ENCODE measurements at regions not wholly inside any gene's neighbourhood (a gene's known extent, or its start where the extent isn't known, plus 50 kb on each side); places are given as distances from the start of the nearest gene placed in this dataset.

DNA sequence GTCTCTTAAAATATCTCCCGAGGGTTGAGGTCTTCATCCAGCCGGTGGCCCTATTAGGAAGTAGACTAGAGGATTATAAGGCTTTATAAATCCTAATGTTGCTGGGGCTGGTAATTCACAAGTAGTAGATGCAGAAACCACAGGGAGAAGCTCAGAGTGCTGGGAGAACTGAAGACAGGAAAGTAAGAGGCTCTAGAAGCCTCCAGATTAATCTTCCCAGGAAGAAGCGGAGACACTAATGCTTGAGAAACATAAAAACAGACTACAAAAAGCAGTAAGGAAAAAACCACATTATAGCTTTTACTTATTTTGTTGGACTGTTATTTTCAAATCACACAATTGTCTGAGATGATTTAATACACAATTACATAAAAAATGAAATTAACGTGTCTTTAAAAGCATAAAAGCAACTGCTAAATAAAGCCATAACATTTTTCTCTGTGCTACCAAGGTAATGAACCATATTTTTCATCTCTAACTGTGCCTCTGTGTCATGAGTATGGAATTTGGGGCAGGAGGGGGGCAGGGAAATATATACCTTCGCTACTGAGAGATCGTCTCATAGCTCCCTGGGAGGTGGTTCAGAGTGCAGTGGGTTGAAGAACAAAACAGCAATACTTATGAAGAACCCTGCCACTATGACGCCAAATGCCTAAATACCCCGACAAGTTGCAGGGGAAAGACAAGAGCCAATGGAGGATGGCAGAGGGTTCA, 806.2 kb upstream of the WWC1 start:
- DNase-seq (ENCODE audit: low spot score): no peak

DNA sequence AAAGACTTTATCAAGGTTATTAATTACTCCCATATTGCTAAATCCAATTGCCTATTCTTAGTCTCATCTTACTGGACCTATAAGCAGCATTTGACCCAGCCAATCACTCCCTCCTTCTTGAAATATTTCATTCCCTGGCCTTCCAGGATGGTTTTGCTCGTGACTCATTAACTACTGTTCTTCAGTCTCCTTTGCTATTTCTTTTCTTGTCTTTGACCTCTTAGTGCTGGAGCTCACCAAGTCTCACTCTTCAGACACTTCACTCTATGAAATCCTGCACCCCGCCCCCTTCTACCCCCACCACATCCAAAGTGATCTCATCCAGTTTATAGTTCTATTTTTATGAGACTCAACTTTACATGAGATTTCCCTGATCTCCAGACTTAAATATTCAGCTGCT, 803.1 kb upstream of the WWC1 start:
- DNase-seq (ENCODE audit: low spot score): no peak

DNA sequence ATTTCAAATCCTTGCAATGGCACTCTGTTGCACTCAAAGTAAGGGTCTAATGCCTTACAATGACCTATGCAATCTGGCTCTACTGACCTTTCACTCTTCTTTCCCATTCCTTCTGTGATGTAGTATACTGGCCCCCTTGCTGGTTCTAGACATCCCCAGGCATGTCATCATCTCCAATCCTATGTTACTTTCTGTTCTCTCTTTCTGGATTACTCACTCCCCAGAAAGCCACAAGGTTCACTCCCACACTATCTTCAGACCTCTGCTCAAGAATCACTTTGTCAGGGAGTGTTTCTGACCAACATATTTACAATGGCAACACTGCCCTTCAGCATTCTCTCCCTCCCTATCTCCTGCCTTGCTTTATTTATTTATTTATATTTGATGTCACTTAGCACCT, 802.2 kb upstream of the WWC1 start:
- DNase-seq (ENCODE audit: low spot score): no peak

DNA sequence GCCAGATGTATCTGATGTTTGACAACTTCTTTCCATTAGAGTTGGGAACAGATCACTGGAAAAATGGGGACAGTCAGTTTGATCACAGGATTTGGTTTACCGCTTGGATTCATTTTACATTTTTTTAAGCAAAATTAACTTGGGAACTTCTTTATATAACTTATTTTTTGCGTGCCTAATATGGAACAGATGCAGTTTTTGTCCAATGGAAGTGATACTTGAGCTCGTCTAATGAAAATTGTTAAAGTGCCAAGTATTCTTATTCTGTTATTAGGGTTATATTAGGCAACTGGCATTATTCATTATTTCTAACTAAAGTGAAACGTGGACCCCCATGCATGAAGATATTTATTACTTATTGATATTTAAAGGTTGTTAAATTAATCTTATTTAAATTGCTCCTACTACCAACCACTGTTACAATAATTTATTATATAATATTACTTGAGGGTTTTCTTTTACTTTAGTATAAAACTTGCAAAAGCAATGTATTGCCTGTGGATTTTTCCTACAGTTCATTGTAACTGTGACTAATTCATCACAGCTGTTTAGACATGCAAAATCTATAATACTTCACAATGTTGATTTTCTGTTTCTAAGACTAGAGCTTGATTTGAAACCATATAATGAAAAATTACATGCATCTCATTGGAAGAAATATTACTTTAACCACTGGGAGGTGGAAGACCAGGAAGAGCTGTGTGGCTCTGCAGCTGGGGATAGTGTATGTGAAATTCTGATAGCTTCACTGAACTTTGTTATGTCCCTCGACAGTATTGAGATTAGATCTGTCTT, 787.3 kb upstream of the WWC1 start:
- peak; percentile 4 for DNase-seq (ENCODE audit: low spot score)

DNA sequence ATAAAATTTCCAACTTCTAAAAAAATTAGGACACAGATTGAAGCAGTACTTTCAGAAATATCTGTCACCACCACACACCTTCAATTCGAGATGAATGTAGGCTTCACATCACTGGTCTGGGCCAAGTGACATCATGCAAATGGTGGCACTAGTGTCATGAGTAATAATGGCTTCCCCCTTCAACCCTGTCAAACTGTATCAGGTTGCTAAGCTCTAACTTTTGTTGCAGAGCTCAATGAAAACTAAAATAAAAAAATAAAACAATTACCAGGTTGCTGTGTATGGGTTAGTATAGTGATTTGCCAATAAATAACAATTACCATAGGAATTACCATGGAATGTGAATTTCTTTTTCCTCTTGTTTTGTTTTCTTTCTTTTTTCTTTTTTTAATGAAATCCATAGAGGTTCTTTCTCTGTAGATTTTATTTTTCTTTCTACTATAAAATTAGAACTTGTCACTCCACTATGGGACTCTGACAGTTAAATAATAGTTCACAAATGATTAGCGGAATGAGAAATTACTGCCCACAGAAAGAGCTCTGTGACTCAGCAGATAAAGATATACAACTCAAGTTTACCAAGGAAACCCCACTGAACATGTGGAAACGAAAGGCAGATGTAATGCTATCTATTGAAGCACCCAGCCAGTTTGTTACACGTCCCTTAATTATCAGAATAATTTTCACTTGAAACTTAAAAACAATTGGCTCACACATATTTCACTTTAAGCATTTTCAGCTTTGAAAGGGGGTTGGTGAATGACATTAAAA, 783.8 kb upstream of the WWC1 start:
- DNase-seq (ENCODE audit: low spot score): no peak

DNA sequence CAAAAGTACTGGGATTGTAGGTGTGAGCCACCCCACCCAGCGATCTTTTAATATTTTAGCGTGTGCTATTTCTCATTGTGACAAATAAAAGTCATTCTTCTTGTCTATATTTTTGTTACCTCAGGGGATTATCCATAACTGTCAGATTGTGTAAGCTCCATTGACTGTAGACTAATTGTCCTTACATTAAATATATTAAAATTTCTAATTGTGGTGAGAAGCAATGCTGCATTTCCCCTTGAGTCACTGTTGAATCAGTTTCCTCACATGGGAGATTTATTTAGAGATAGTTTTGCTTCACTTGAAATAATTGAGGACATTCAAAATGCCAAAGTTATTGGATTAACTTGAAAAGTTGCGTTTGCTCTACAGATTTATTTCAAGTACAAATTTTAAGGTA, 782.4 kb upstream of the WWC1 start:
- no peak for DNase-seq (ENCODE audit: low spot score)

DNA sequence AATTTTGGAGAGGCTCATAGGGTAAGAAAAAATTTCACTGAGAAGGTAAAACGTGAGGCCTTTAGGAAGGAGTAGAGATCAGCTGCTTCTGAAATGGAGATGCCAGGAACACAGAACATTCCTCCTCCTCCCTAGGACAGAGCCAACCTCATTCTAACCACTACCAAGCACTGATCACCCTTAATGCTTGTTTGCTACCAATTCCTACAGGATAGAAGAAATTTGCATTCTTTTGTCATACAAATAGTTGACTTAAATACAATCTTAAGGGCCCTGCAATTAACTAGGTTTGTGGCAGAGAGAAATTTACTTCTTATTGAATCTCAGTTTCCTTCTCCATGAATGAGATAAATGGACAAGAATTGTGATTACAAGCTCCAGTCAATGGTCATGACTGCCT, 780.2 kb upstream of the WWC1 start:
- no peak for DNase-seq (ENCODE audit: low spot score)

DNA sequence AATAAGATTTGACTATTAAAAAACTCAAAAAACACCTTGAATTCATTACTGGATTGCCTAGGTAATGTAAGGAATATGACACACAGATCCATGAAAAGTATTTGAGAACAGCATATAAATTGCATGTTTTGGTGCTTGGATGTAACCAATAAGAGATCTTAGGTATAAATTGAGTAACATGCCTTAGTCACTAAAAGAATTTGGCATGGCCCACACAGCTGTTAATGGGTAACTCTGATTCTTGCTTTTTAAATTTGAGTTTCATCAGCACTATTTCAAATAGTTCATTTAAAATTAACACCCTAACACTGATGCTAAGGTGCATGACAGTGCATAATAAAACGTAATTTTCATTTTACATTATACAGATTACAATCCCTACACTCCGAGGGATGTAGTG, 779.3 kb upstream of the WWC1 start:
- DNase-seq (ENCODE audit: low spot score): no peak

DNA sequence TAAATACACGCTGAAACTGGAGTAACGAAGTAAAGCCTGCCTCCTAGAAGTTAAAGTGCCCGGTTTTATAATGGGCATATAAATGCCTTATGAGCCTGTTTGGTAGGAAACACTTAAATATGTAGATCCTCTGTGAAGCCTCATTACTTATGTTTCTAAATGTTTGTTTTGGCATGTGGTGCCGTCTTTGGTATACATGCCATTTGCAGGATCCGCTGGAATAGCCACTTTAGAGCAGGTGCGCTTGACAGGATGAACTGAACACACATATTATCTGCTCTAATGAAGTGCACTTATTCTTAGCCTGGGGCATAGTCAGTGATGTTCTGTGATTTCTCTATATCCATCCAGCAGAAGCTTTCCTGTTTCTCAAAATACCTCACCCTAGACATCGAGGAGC, 778.1 kb upstream of the WWC1 start:
- DNase-seq (ENCODE audit: low spot score): no peak

DNA sequence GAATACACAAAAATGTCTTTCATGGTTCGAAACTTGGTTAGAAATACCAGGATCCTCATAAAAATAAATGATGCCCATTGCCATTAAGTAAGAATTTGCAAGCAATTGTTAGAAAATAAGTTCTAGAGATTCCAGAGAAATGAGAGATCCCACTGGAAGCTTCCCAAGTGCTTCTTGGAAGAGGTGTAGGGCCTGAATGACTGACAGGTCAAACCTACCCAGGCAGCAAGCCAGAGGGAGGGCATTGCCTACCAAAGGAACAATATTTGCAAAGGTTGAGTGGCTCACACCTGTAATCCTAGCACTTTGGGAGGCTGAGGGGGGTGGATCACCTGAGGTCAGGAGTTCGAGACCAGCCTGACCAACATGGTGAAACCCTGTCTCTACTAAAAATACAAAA, 777.0 kb upstream of the WWC1 start:
- DNase-seq (ENCODE audit: low spot score): no peak

DNA sequence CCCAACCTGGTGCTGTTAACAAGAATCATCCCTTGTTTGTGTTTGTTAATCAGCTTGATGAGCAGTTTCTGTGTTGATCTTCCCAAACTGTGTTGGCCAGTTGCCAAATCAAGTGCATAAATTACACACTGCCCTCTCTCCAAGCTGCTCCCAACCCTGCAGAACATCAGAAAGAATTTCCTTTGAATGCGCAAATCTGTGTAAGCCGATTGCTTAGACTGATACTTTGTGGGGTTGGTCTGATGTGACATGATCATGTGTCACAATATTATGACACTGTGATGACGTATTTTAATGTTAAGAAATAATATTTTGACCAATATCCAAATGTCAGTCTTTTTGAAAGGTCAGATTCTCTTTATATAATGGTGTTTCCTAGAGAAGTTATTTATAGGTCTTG, 766.4 kb upstream of the WWC1 start:
- DNase-seq (ENCODE audit: low spot score): no peak

DNA sequence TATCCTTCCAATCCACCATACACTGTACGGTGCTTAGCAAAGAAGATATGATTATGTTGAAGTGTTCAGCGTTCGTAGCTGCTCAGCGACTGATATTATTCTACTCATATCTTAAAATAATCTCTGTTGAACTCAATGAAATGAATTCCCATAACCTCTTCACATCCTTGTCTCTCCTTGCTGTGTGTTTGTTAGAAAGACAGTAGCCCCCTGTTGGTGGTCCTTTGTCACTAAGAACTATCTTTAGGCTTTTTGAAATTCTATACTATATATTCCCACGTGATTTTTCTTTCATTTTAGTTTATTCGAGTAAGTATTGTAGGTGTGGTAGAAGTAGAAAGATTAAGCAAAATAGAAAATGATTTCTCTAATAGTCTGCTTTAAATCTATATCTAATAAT, 762.8 kb upstream of the WWC1 start:
- no peak for DNase-seq (ENCODE audit: low spot score)

DNA sequence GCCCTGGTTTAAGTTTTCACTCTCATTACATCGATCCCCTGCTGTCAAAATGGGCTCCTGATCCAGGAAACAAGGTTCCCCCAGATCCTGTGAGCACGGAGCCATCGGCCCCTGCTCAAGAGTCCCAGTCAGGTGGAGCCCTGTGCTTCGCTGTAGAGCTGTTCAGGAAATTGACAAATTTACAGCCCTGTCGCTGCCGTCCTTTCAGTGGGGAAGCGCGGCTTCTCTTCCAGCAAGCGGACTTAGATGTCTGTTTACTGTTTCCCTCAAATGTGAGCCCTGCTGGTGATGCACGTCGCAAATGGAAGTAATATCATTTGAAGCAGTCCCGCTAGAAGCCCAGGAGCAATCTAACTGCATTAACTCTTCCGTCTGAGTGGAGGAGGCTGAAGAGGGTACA, 760.9 kb upstream of the WWC1 start:
- no peak for DNase-seq (ENCODE audit: low spot score)

DNA sequence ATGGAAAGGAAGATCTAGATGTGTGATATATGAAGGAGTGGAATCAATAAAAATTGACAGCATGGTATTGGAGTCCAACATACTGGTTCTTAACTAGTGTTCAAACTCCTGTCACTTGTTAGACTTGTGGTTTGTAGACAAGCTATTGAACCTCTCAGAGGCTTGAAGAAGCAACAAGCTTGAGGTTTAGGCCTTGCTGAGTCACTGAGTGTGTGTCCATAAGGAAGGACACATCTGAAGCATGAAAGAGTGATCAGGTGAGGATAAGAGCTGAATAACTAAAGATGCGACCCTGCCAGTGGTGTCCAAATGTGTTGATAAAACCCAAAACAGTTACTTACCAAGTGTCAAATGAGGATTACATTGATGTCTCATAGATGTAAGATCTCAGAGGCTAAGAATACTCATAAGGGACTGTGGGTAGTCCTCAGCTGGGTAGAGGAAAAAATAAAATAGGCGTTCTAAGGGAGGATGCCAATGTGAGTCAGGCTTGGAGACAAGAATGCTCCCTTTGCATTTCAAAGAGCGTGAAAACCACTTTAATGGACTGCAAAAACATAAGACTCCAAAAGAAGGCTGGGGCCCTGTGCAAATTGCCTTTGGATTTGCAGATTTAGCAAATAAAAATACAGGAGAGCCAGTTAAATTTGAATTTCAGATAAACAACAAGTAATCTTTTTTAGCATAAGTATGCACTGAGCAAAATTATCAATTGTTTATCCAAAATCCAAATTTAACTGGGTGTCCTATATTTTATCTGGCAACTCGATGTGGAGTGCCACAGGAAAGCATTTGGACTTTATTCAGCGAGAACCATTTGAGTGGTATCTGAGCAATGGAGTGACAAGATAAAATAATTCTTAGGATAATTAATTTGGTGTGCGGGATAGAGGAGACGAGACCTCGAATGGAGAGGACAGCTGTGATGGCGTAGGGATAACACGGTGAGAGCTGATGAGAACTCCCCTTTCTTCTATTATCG, 757.3 kb upstream of the WWC1 start:
- no peak for DNase-seq (ENCODE audit: low spot score)

DNA sequence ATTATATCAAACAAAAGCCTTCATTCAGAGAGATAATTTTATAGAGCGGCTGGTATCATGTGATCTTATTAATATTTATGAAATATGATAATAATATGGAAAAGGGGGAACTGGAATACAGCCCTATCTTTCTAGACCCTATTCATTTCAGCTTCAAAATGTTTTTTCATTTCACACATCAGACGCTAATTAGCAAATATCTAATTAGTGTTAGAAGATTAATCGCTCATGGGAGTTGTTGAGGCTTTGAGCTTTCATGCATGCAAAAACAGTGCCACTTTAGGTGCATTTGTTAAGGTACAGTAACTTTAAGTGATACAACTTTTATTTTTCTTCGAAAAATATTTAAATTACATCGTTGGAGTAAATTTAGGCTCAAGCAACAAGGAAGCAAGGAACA, 751.7 kb upstream of the WWC1 start:
- DNase-seq (ENCODE audit: low spot score): no peak

DNA sequence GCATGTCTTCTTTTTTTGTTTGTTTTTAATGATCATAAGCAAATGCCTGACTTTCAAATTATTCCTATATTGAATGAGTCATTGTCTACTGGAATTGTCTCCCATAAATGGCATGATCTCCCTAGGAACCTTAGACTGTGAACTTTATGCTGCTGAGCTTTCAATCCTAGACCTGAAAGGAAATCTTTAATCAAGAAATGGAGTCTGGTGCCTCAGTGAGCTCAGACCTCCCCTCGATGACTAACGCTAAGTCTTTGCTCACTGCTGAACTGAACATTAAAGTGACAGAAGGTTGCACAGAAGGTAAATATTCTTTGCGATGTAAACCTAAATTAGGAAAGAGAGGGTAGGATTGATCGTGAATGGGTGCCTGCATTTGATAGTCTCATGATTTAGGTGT, 745.2 kb upstream of the WWC1 start:
- DNase-seq (ENCODE audit: low spot score): no peak

DNA sequence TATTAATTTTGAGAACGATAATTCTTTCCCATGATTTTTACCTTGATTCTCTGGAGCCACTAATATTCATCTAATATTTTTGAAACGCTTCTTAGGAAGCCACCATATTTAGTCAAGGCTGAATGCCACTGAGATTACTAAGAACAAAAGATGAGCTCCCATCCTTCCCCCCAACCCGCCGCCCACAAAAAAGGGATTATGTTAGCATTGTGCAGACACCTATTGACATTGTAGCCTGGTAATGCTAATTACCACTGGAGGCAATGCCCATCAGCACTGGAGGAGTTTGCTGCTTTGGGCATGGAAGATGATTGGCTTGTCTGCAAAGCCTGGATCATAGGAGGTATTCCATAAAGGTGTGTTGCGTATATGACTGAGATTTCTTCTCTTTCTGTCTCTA, 739.1 kb upstream of the WWC1 start:
- no peak for DNase-seq (ENCODE audit: low spot score)

DNA sequence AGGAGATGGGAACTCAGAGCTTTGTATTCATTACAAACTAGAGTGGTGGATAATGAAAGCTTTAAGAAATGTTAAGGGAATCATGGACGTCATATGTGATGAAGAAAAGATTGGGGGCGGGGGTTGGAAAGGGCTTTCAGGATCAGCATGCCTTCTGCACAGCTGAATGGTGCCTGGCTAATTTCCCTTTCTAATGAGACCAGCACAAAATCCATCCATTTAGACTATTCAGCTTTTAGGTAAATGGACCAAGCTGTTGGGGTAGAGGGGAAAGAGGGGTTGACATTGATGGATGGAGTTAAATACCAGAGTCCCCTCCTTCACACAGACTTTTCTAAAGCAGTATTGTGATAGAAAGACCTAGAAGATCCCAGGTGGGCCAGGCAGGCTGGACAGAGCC, 737.9 kb upstream of the WWC1 start:
- no peak for DNase-seq (ENCODE audit: low spot score)

DNA sequence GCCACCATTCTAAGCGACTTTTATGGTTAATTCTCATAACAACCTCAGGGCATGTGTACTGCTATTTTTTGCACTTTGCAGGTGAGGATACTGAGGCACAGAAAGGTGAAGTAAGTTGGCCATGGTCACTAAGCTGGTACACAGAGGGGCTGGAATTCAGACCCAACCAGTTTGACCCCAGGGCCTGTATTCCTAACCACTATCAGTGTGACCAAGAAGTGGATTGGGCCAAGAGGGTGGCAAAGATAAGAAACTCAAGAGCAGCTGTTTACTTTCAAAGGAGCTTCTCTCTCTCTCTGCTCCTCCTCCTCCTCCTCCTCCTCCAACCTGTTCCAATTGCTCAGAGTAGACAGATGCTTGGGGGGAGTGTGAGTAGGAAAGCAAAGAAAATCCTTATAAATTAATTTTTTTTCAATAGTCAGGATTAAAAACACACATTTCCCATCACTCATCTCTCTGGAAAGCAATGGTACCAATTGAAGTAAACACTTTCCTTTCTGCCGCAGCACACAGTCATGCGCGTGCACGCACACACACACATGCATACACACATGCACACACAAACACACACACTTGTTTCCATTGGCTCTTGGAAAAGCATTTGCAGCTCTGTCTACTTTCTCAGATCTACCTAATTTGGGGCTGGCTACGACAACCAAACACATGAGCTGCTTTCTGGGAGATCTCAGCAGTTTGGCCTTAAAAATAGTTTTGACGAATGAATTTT, 736.7 kb upstream of the WWC1 start:
- no peak for DNase-seq (ENCODE audit: low spot score)

DNA sequence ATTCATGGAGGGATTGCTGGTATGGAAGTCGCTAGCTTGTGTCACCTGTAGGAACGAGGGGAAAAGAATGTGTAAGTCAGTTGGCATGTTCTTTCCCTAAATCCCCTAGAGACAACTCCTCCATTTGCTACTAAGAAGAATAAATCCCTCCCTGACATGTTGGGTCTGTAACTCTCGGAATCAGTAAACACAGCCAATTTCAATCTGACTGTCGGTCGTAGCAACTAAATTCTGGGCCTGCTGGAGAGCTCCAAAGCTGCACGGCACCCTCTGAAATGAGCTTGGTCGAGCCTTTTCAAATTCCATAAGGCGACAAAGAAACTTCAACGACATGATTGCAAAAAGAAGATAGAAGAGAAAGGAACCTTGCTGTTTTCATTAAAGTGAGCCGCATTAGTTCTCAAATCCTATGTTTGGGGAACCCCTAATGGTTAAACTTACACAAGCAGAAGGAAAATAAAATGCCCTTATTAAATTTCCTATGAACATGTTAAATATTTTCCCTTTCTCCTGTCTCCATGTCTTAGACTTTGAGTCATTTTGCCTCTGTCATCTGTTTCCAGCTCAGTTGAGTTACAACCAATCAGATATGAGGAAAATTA, 735.8 kb upstream of the WWC1 start:
- no peak for DNase-seq (ENCODE audit: low spot score)

DNA sequence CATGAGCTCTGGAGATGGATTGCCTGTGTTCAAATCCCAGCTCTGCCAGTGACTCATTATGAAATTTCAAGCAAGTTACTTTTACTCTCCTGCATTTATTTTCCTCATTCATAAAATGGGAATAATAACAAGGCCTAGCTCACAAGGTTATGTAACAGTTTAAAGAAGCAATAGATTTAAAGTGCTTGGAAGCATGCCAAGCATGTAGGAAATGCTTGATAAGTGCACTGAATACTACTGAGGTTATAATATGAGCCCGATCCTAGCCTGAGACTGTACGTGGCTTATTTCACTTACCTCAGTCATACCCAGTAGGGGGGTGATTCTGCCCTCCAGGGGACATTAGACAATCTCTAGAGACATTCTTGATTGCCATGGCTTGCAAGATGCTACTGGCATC, 734.1 kb upstream of the WWC1 start:
- no peak for DNase-seq (ENCODE audit: low spot score)

Data from RKO (cell line).